ENCODE measurements at regions not wholly inside any gene's neighbourhood (a gene's known extent, or its start where the extent isn't known, plus 50 kb on each side); places are given as distances from the start of the nearest gene placed in this dataset.

DNA sequence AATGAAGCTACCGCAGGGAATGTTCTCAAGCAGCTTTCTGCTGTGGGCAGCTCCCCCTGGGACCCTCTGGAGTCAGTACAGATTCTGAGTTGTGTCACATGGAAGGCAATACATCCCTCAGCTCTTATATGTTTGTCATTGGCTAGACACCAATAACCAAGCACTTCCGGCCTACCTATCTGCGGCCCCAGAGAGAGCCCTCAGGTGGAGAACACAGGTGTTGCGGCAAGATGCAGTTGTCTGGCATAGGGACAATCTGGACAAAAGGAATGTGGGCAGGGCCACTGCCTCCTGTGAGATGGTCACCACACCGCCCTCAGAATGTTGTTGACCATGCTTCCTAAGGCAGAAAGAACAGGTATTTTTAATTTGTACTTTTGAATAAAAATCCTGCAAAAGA, 118.7 kb downstream of the BRMS1L start:
- TF ChIP-seq EP300 (IDR thresholded peaks at IDR 0.05) (no peak), CTCF (IDR thresholded peaks at IDR 0.05) (no peak)

Measured in gastroesophageal sphincter (tissue), 3 donors.